ENCODE measurements at regions not wholly inside any gene's neighbourhood (a gene's known extent, or its start where the extent isn't known, plus 50 kb on each side); places are given as distances from the start of the nearest gene placed in this dataset.
A peak's percentile ranks its signal among the peaks of the same experiment; 100 is the strongest.

- no peak for DNase-seq (ENCODE audit: low read depth, low spot score)
- H3K27ac ChIP-seq (ENCODE audit: control insufficient read depth, insufficient read depth), result no peak overlapping the region
- no peak for FAIRE-seq
- ChIA-PET SMC1A (ENCODE audit: uncharacterized antibody, unreplicated experiment) (interaction anchor here (0.6 kb wide), 1 partner anchor 343 kb away, joined by 3 read pairs; no protein-coding TSS in a partner anchor), CTCF (no interaction called here), POLR2A (no interaction called here), RAD21 (ENCODE audit: unreplicated experiment) (no interaction called here)
- H2AFZ ChIP-seq (ENCODE audit: control insufficient read depth, low read depth, low read length), result no peak overlapping the region
- 39% methylated on average over 14 of the region's 14 CpGs for WGBS (ENCODE audit: insufficient coverage, insufficient replicate concordance, low lambda C conversion rate, missing lambda C conversion rate)
- no peak overlapping the region for H3K4me2 ChIP-seq (ENCODE audit: control insufficient read depth, insufficient read depth)
- H3K9me3 ChIP-seq (replicated peaks; ENCODE audit: control insufficient read depth, insufficient read depth, low read length), result no peaks in the 10 kb centered on the region
- no peaks in the 10 kb centered on the region for H3K36me3 ChIP-seq (ENCODE audit: control insufficient read depth in 2 of 2, insufficient read depth in 2 of 2, low read length in 1 of 2)
- in situ Hi-C loops (cut with MboI) (no loop called here), intact Hi-C loops (cut with micrococcal nuclease; ENCODE audit: unreplicated experiment) (no loop called here)
- peak; percentile 56 for TF ChIP-seq IKZF1 (conservative IDR thresholded peaks at IDR 0.05)
- TF ChIP-seq IRF5 (IDR thresholded peaks at IDR 0.05; ENCODE audit: borderline replicate concordance), result peak; percentile 10; the same call in 1 of the 2 replicates
- 0 out of 2 replicates have a peak, but pooled peaks have one; percentile 17 for TF ChIP-seq ATF7 (IDR thresholded peaks at IDR 0.05; ENCODE audit: low read depth)
- TF ChIP-seq DPF2 (IDR thresholded peaks at IDR 0.05), result peak; percentile 41; the same call in 1 of the 2 replicates
- peak; percentile 72 for TF ChIP-seq MTA2 (IDR thresholded peaks at IDR 0.05; ENCODE audit: low read depth)
- no peak for TF ChIP-seq ZBTB33 (IDR thresholded peaks at IDR 0.05)
- no peak for TF ChIP-seq ZZZ3 (IDR thresholded peaks at IDR 0.05; ENCODE audit: control insufficient read depth, insufficient read length, low read depth)
- no peak for TF ChIP-seq BRCA1 (IDR thresholded peaks at IDR 0.05; ENCODE audit: low read depth, low read length)
- H3K27me3 ChIP-seq (replicated peaks in 1 of 2; ENCODE audit: control insufficient read depth in 2 of 2, insufficient read depth in 2 of 2, low read length in 1 of 2), result no peaks in the 10 kb centered on the region
- H3K4me3 ChIP-seq, result no peak overlapping the region
- no peaks in the 10 kb centered on the region for H3K4me1 ChIP-seq (ENCODE audit: control insufficient read depth, insufficient read depth, low read length)
- BruUV-seq (replicated peaks), result no TSS peak
- no peaks in the 10 kb centered on the region for H4K20me1 ChIP-seq (ENCODE audit: control insufficient read depth, insufficient read depth)
- ATAC-seq, result peak; percentile 78
- H3K9ac ChIP-seq (ENCODE audit: control insufficient read depth, insufficient read depth, low read length), result no peak overlapping the region
- H3K79me2 ChIP-seq (ENCODE audit: control insufficient read depth, insufficient read depth, low read length), result no peaks in the 10 kb centered on the region
Measured at GRCh38 chr1:105632342-105633196, 1423.9 kb upstream of the PRMT6 start.

Data from GM12878 (cell line).